WERI-Rb-1 (cell line): ENCODE measurements at regions not wholly inside any gene's neighbourhood (a gene's known extent, or its start where the extent isn't known, plus 50 kb on each side); places are given as distances from the start of the nearest gene placed in this dataset.

Source experiments
- DNase-seq: peaks from one replicate; pipeline ENCODE4 v3.0.0-alpha.2; 2020
- H3K27ac ChIP-seq: fragments of 250-450 bp; sonication (Bioruptor Pico); 2 replicates; pipeline ENCODE4 v1.5.1; 2020; ENCODE audit warnings: mild to moderate bottlenecking, moderate library complexity
- H3K27me3 ChIP-seq: fragments of 250-450 bp; sonication (Bioruptor Pico); 2 replicates; pipeline ENCODE4 v1.5.1; 2021; ENCODE audit warnings: mild to moderate bottlenecking, low read depth, moderate library complexity; ENCODE audit not compliant: insufficient read depth, severe bottlenecking
- H3K36me3 ChIP-seq: fragments of 250-450 bp; sonication (Bioruptor Pico); 2 replicates; pipeline ENCODE4 v1.5.1; 2020; ENCODE audit warnings: mild to moderate bottlenecking, moderate library complexity
- H3K4me3 ChIP-seq: 2 replicates; pipeline ENCODE4 v1.5.1; 2011; ENCODE audit warnings: low read depth, mild to moderate bottlenecking, control low read depth, low read length
- H3K9me3 ChIP-seq: fragments of 250-450 bp; sonication (Bioruptor Pico); 2 replicates; pipeline ENCODE4 v1.5.1; 2021; ENCODE audit warnings: mild to moderate bottlenecking, moderate library complexity; ENCODE audit not compliant: severe bottlenecking
- CTCF ChIP-seq: IDR thresholded peaks from 2 replicates; pipeline ENCODE4 v1.5.1; 2011; ENCODE audit warnings: low read depth, mild to moderate bottlenecking, control low read depth, inconsistent platforms, low read length

- no peak overlapping the region for H3K4me3 ChIP-seq
- H3K36me3 ChIP-seq, result no peaks in the 10 kb centered on the region
- no peak for TF ChIP-seq CTCF
- no peaks in the 10 kb centered on the region for H3K27me3 ChIP-seq
- no peaks in the 10 kb centered on the region for H3K9me3 ChIP-seq
- no peak for DNase-seq
- H3K27ac ChIP-seq, result no peak overlapping the region
These were observed 219.9 kb upstream of the GRIA4 start for GRCh38 chr11:105389952-105390351.

- no peak for DNase-seq
- Histone ChIP-seq H3K27me3 (no peaks in the 10 kb centered on the region), H3K9me3 (no peaks in the 10 kb centered on the region)
These were observed 221.9 kb upstream of the GRIA4 start for GRCh38 chr11:105388006-105388405.

GRCh38 chr11:105381941-105382340 lies 227.9 kb upstream of the GRIA4 start:
- TF ChIP-seq CTCF, result no peak
- no peak for DNase-seq
- H3K27ac ChIP-seq, result no peak overlapping the region
- H3K36me3 ChIP-seq, result no peaks in the 10 kb centered on the region
- H3K4me3 ChIP-seq, result no peak overlapping the region
- no peaks in the 10 kb centered on the region for H3K27me3 ChIP-seq
- H3K9me3 ChIP-seq, result no peaks in the 10 kb centered on the region

More at GRCh38 chr11:105388006-105388405, 221.9 kb upstream of the GRIA4 start:
- Histone ChIP-seq H3K27ac (no peak overlapping the region), H3K36me3 (no peaks in the 10 kb centered on the region), H3K4me3 (no peak overlapping the region)
- no peak for TF ChIP-seq CTCF

GRCh38 chr11:105377870-105378269 lies 232.0 kb upstream of the GRIA4 start:
- H3K27me3 ChIP-seq, result no peaks in the 10 kb centered on the region
- no peak for DNase-seq
- no peaks in the 10 kb centered on the region for H3K36me3 ChIP-seq
- H3K4me3 ChIP-seq, result no peak overlapping the region
- TF ChIP-seq CTCF, result no peak
- H3K9me3 ChIP-seq, result no peaks in the 10 kb centered on the region
- H3K27ac ChIP-seq, result no peak overlapping the region

- Histone ChIP-seq H3K36me3 (no peaks in the 10 kb centered on the region), H3K27me3 (no peaks in the 10 kb centered on the region), H3K4me3 (no peak overlapping the region), H3K9me3 (no peaks in the 10 kb centered on the region), H3K27ac (no peak overlapping the region)
- DNase-seq, result no peak
- TF ChIP-seq CTCF, result no peak
These were observed 232.6 kb upstream of the CARD18 start for GRCh38 chr11:105372206-105372605.

GRCh38 chr11:105371311-105371710 lies 231.7 kb upstream of the CARD18 start:
- Histone ChIP-seq H3K27me3 (no peaks in the 10 kb centered on the region), H3K27ac (no peak overlapping the region), H3K36me3 (no peaks in the 10 kb centered on the region), H3K9me3 (no peaks in the 10 kb centered on the region), H3K4me3 (no peak overlapping the region)
- DNase-seq, result no peak
- TF ChIP-seq CTCF, result no peak
